Astrocyte (in vitro differentiated cells and primary cell): ENCODE measurements at regions not wholly inside any gene's neighbourhood (a gene's known extent, or its start where the extent isn't known, plus 50 kb on each side); places are given as distances from the start of the nearest gene placed in this dataset.

Source experiments
- DNase-seq: peaks from one replicate; pipeline ENCODE4 v3.0.0-alpha.2; 2010; ENCODE audit warnings: low read depth
- FAIRE-seq: peaks from 2 replicates; lab custom pipeline; 2011; peaks lifted over from hg19 to GRCh38; lab: Jason Lieb, UNC
- H2AFZ ChIP-seq: 2 replicates; pipeline ENCODE4 v1.6.0; 2012; ENCODE audit warnings: low read depth, low read length, inconsistent platforms
- H3K27ac ChIP-seq: 2 replicates; pipeline ENCODE4 v1.5.1; 2011; ENCODE audit warnings: low read depth, low read length, inconsistent platforms
- H3K27me3 ChIP-seq: 2 replicates; pipeline ENCODE4 v1.6.0; 2011; ENCODE audit warnings: low read length, inconsistent platforms; ENCODE audit not compliant: insufficient read depth
- H3K36me3 ChIP-seq: 2 replicates; pipeline ENCODE4 v1.5.1; 2011; ENCODE audit warnings: low read length, inconsistent platforms; ENCODE audit not compliant: insufficient read depth
- H3K4me1 ChIP-seq: 2 replicates; pipeline ENCODE4 v1.5.1; 2011; ENCODE audit warnings: low read length, inconsistent platforms; ENCODE audit not compliant: insufficient read depth
- H3K4me2 ChIP-seq: 2 replicates; pipeline ENCODE4 v1.6.0; 2012; ENCODE audit warnings: low read length, inconsistent platforms
- H3K4me3 ChIP-seq: 2 replicates; pipeline ENCODE4 v1.5.1; 2011; ENCODE audit warnings: low read depth, mild to moderate bottlenecking, low read length, inconsistent platforms; ENCODE audit not compliant: insufficient read depth
- H3K79me2 ChIP-seq: 2 replicates; pipeline ENCODE4 v1.6.0; 2012; ENCODE audit warnings: mild to moderate bottlenecking, low read length, inconsistent platforms; ENCODE audit not compliant: insufficient read depth
- H3K9ac ChIP-seq: 2 replicates; pipeline ENCODE4 v1.6.0; 2012; ENCODE audit warnings: mild to moderate bottlenecking, low read length, inconsistent platforms
- H3K9me3 ChIP-seq: 2 replicates; pipeline ENCODE4 v1.5.1; 2012; ENCODE audit warnings: low read depth, mild to moderate bottlenecking, low read length, inconsistent platforms; ENCODE audit not compliant: insufficient read depth
- H4K20me1 ChIP-seq: 2 replicates; pipeline ENCODE4 v1.6.0; 2012; ENCODE audit warnings: low read length, inconsistent platforms; ENCODE audit not compliant: insufficient read depth
- H3K27ac Mint-ChIP-seq: one replicate; pipeline ENCODE4 v1.8.0; 2021; ENCODE audit warnings: mild to moderate bottlenecking, mixed read lengths; ENCODE audit not compliant: unreplicated experiment
- H3K27me3 Mint-ChIP-seq: one replicate; pipeline ENCODE4 v1.8.0; 2021; ENCODE audit warnings: low read depth, mixed read lengths; ENCODE audit not compliant: unreplicated experiment
- H3K36me3 Mint-ChIP-seq: one replicate; pipeline ENCODE4 v1.8.0; 2021; ENCODE audit warnings: low read depth, mixed read lengths; ENCODE audit not compliant: unreplicated experiment
- H3K4me1 Mint-ChIP-seq: one replicate; pipeline ENCODE4 v1.8.0; 2021; ENCODE audit warnings: low read depth, mixed read lengths; ENCODE audit not compliant: unreplicated experiment
- H3K4me3 Mint-ChIP-seq: one replicate; pipeline ENCODE4 v1.8.0; 2021; ENCODE audit warnings: mild to moderate bottlenecking, moderate library complexity, mixed read lengths; ENCODE audit not compliant: unreplicated experiment
- H3K9me3 Mint-ChIP-seq: one replicate; pipeline ENCODE4 v1.8.0; 2021; ENCODE audit warnings: mild to moderate bottlenecking, mixed read lengths; ENCODE audit not compliant: unreplicated experiment
- CTCF ChIP-seq: IDR thresholded peaks from 2 replicates; pipeline ENCODE4 v1.5.1; 2011; ENCODE audit warnings: low read depth, mild to moderate bottlenecking, inconsistent platforms, low read length, moderate library complexity; ENCODE audit not compliant: insufficient read depth
- EZH2 ChIP-seq: IDR thresholded peaks from 2 replicates; pipeline ENCODE4 v1.6.1; 2012; ENCODE audit warnings: mild to moderate bottlenecking, low read length, inconsistent platforms; ENCODE audit not compliant: insufficient read depth

- no peak overlapping the region for H3K27ac Mint-ChIP-seq
- Histone ChIP-seq H3K4me3 (no peak overlapping the region), H2AFZ (no peak overlapping the region), H3K27me3 (no peaks in the 10 kb centered on the region), H3K9me3 (no peaks in the 10 kb centered on the region), H3K9ac (no peak overlapping the region), H3K4me2 (no peak overlapping the region), H4K20me1 (no peaks in the 10 kb centered on the region), H3K27ac (no peak overlapping the region), H3K4me1 (peaks cover 25% of the 10 kb centered on the region), H3K36me3 (no peaks in the 10 kb centered on the region), H3K79me2 (no peaks in the 10 kb centered on the region)
- peaks cover 2% of the 10 kb centered on the region for H3K9me3 Mint-ChIP-seq
- FAIRE-seq: no peak
- TF ChIP-seq CTCF (no peak), EZH2 (no peak)
- no peaks in the 10 kb centered on the region for H3K27me3 Mint-ChIP-seq
- no peak overlapping the region for H3K4me3 Mint-ChIP-seq
- H3K4me1 Mint-ChIP-seq: peaks cover 33% of the 10 kb centered on the region
- no peaks in the 10 kb centered on the region for H3K36me3 Mint-ChIP-seq
- DNase-seq: no peak
These were observed 83.9 kb upstream of the TAS2R1 start for GRCh38 chr5:9713959-9714586.

- H3K9ac ChIP-seq: no peak overlapping the region
- Mint-ChIP-seq H3K4me3 (no peak overlapping the region), H3K4me1 (peaks cover 33% of the 10 kb centered on the region), H3K36me3 (no peaks in the 10 kb centered on the region), H3K27me3 (no peaks in the 10 kb centered on the region), H3K27ac (no peak overlapping the region), H3K9me3 (peaks cover 2% of the 10 kb centered on the region)
- no peak for TF ChIP-seq CTCF
- TF ChIP-seq EZH2: no peak
- H3K4me2 ChIP-seq: peak overlapping the region; percentile 48
- no peaks in the 10 kb centered on the region for H3K9me3 ChIP-seq
- no peaks in the 10 kb centered on the region for H4K20me1 ChIP-seq
- DNase-seq: no peak
- H3K27me3 ChIP-seq: no peaks in the 10 kb centered on the region
- no peak overlapping the region for H3K4me3 ChIP-seq
- no peak overlapping the region for H2AFZ ChIP-seq
- no peaks in the 10 kb centered on the region for H3K79me2 ChIP-seq
- no peak for FAIRE-seq
- no peaks in the 10 kb centered on the region for H3K36me3 ChIP-seq
- H3K27ac ChIP-seq: peak overlapping the region; percentile 43
- peaks cover 25% of the 10 kb centered on the region for H3K4me1 ChIP-seq
These were observed 83.2 kb upstream of the TAS2R1 start for GRCh38 chr5:9713356-9713755.

GRCh38 chr5:9712911-9713310 lies 82.8 kb upstream of the TAS2R1 start:
- H3K27me3 ChIP-seq: no peaks in the 10 kb centered on the region
- H3K27ac ChIP-seq: peak overlapping the region; percentile 43
- peak overlapping the region; percentile 48 for H3K4me2 ChIP-seq
- H3K9me3 ChIP-seq: no peaks in the 10 kb centered on the region
- Mint-ChIP-seq H3K27me3 (no peaks in the 10 kb centered on the region), H3K4me3 (no peak overlapping the region), H3K4me1 (peaks cover 35% of the 10 kb centered on the region), H3K36me3 (no peaks in the 10 kb centered on the region), H3K9me3 (peaks cover 2% of the 10 kb centered on the region), H3K27ac (peak overlapping the region; percentile 13)
- no peak for FAIRE-seq
- peaks cover 25% of the 10 kb centered on the region for H3K4me1 ChIP-seq
- no peaks in the 10 kb centered on the region for H3K79me2 ChIP-seq
- H3K9ac ChIP-seq: peak overlapping the region; percentile 38
- peak; percentile 13 for DNase-seq
- H2AFZ ChIP-seq: no peak overlapping the region
- no peak overlapping the region for H3K4me3 ChIP-seq
- no peaks in the 10 kb centered on the region for H4K20me1 ChIP-seq
- no peaks in the 10 kb centered on the region for H3K36me3 ChIP-seq
- no peak for TF ChIP-seq CTCF
- TF ChIP-seq EZH2: no peak
